Mesendoderm (in vitro differentiated cells): ENCODE measurements at regions not wholly inside any gene's neighbourhood (a gene's known extent, or its start where the extent isn't known, plus 50 kb on each side); places are given as distances from the start of the nearest gene placed in this dataset.

Source experiments
- DNase-seq: peaks from one replicate; pipeline ENCODE4 v3.0.0; 2013
- H2AK5ac ChIP-seq: 2 replicates; pipeline ENCODE4 v1.6.1; 2013; ENCODE audit warnings: low read length, inconsistent platforms
- H2BK120ac ChIP-seq: 2 replicates; pipeline ENCODE4 v1.6.1; 2013; ENCODE audit warnings: low read depth, mild to moderate bottlenecking, low read length, moderate library complexity, mixed read lengths
- H2BK15ac ChIP-seq: replicated peaks from 2 replicates; pipeline ENCODE4 v1.6.1; 2013; ENCODE audit warnings: low read depth, mild to moderate bottlenecking, moderate library complexity
- H2BK5ac ChIP-seq: 2 replicates; pipeline ENCODE4 v1.6.1; 2013; ENCODE audit warnings: low read length, inconsistent platforms
- H3K18ac ChIP-seq: 2 replicates; pipeline ENCODE4 v1.6.1; 2013; ENCODE audit warnings: mild to moderate bottlenecking, low read length, mixed read lengths
- H3K23ac ChIP-seq: one replicate; pipeline ENCODE4 v1.6.1; 2013; ENCODE audit warnings: low read length
- H3K27ac ChIP-seq: 2 replicates; pipeline ENCODE4 v1.5.1; 2013; ENCODE audit warnings: low read depth, mild to moderate bottlenecking, inconsistent platforms, low read length, moderate library complexity
- H3K27me3 ChIP-seq: 2 replicates; pipeline ENCODE4 v1.6.1; 2013; ENCODE audit warnings: low read length, control low read depth, mild to moderate bottlenecking, inconsistent platforms; ENCODE audit not compliant: insufficient read depth, poor library complexity
- H3K36me3 ChIP-seq: 2 replicates; pipeline ENCODE4 v1.6.1; 2013; ENCODE audit warnings: low read length, inconsistent platforms; ENCODE audit not compliant: control insufficient read depth, insufficient read depth
- H3K4ac ChIP-seq: one replicate; pipeline ENCODE4 v1.6.1; 2013; ENCODE audit warnings: low read depth, mild to moderate bottlenecking, low read length, moderate library complexity
- H3K4me1 ChIP-seq: 2 replicates; pipeline ENCODE4 v1.6.1; 2013; ENCODE audit warnings: low read depth, low read length, inconsistent platforms; ENCODE audit not compliant: control insufficient read depth
- H3K4me2 ChIP-seq: 2 replicates; pipeline ENCODE4 v1.6.1; 2013; ENCODE audit warnings: low read length
- H3K4me3 ChIP-seq: 2 replicates; pipeline ENCODE4 v1.5.1; 2013; ENCODE audit warnings: mild to moderate bottlenecking, low read length
- H3K56ac ChIP-seq: one replicate; pipeline ENCODE4 v1.6.1; 2013; ENCODE audit warnings: low read length
- H3K79me1 ChIP-seq: 2 replicates; pipeline ENCODE4 v1.6.1; 2013; ENCODE audit warnings: low read length, inconsistent platforms
- H3K79me2 ChIP-seq: 2 replicates; pipeline ENCODE4 v1.6.1; 2013; ENCODE audit warnings: mild to moderate bottlenecking, low read length; ENCODE audit not compliant: control insufficient read depth, insufficient read depth
- H3K9ac ChIP-seq: 2 replicates; pipeline ENCODE4 v1.6.1; 2013; ENCODE audit warnings: low read length, inconsistent platforms
- H4K5ac ChIP-seq: one replicate; pipeline ENCODE4 v1.6.1; 2013; ENCODE audit warnings: low read length
- H4K8ac ChIP-seq: one replicate; pipeline ENCODE4 v1.6.1; 2013; ENCODE audit warnings: low read depth, mild to moderate bottlenecking, control low read depth, low read length, moderate library complexity
- WGBS: extraction: QIAGEN DNeasy Blood & Tissue Kit; methylation state at CpG from one replicate; pipeline ENCODE4 v1.1.7; 2013; ENCODE audit warnings: low lambda C conversion rate, missing lambda C conversion rate; ENCODE audit not compliant: insufficient coverage; ENCODE audit errors: extremely low coverage; 5-methylcytosine and 5-hydroxymethylcytosine counted together

- no peak overlapping the region for H4K8ac ChIP-seq
- no peak overlapping the region for H3K23ac ChIP-seq
- no peak overlapping the region for H2BK120ac ChIP-seq
- H3K27ac ChIP-seq: no peak overlapping the region
- no peak overlapping the region for H2BK15ac ChIP-seq
- no peak overlapping the region for H3K4ac ChIP-seq
- H3K36me3 ChIP-seq: no peaks in the 10 kb centered on the region
- no peak overlapping the region for H4K5ac ChIP-seq
- no peaks in the 10 kb centered on the region for H3K79me2 ChIP-seq
- H3K4me3 ChIP-seq: no peak overlapping the region
- H2AK5ac ChIP-seq: no peak overlapping the region
- no peak overlapping the region for H3K56ac ChIP-seq
- H2BK5ac ChIP-seq: no peak overlapping the region
- peak overlapping the region; percentile 4 for H3K18ac ChIP-seq
- H3K4me2 ChIP-seq: no peak overlapping the region
- DNase-seq: no peak
- no peaks in the 10 kb centered on the region for H3K4me1 ChIP-seq
- H3K79me1 ChIP-seq: no peaks in the 10 kb centered on the region
- no peaks in the 10 kb centered on the region for H3K27me3 ChIP-seq
- WGBS: no CpG with 5 or more reads among the region's 7 CpGs
- no peak overlapping the region for H3K9ac ChIP-seq
Measured at GRCh38 chr6:113630738-113631535, 226.2 kb upstream of the MARCKS start.

GRCh38 chr6:113631666-113632065 is 225.5 kb upstream of the MARCKS start:
- no peaks in the 10 kb centered on the region for H3K36me3 ChIP-seq
- no peak overlapping the region for H2BK15ac ChIP-seq
- H2BK5ac ChIP-seq: no peak overlapping the region
- H3K79me2 ChIP-seq: no peaks in the 10 kb centered on the region
- no peak overlapping the region for H3K9ac ChIP-seq
- no peak overlapping the region for H3K4me3 ChIP-seq
- no peak overlapping the region for H3K56ac ChIP-seq
- H3K27me3 ChIP-seq: no peaks in the 10 kb centered on the region
- H2AK5ac ChIP-seq: no peak overlapping the region
- H3K79me1 ChIP-seq: no peaks in the 10 kb centered on the region
- no peak overlapping the region for H2BK120ac ChIP-seq
- H3K27ac ChIP-seq: no peak overlapping the region
- H4K5ac ChIP-seq: no peak overlapping the region
- peak overlapping the region; percentile 76 for H4K8ac ChIP-seq
- H3K4me2 ChIP-seq: no peak overlapping the region
- no peak overlapping the region for H3K18ac ChIP-seq
- H3K4me1 ChIP-seq: no peaks in the 10 kb centered on the region
- no CpG with 5 or more reads among the region's 3 CpGs for WGBS
- H3K23ac ChIP-seq: no peak overlapping the region
- no peak for DNase-seq
- no peak overlapping the region for H3K4ac ChIP-seq

DNA sequence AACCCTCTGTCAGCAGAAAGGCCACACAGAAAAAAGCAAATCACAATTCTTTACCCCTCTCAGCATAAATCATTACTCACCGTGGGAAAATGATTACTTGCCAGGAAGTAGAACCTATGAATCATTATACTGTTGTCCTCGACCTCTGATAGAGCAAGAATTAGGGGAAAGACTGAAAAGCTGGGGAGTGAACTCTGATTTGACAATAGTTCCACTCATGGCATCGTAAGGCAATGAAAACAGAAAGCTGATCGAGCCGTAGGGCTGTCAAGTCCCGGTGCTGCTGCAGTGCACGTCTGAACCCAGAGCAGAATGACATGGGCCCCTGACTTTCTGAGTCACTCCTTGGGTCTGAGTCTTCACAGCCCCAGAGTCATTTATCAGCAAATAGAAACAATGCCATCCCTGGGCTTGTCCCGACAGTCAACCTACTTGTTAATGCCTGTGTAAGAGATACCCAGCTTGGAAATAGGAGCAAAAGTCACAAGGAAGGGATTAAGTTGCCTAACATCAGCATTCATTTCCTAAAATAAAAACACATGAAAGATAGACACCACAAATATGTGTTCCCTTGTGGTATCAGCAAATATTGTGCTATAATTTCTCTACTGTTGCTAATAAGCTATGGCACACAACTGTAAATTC is 224.8 kb upstream of the MARCKS start:
- Histone ChIP-seq H2BK5ac (no peak overlapping the region), H2BK15ac (no peak overlapping the region), H2AK5ac (no peak overlapping the region), H3K4me1 (no peaks in the 10 kb centered on the region), H3K79me2 (no peaks in the 10 kb centered on the region), H2BK120ac (no peak overlapping the region), H3K27me3 (no peaks in the 10 kb centered on the region), H3K4me2 (no peak overlapping the region), H3K27ac (no peak overlapping the region), H3K79me1 (no peaks in the 10 kb centered on the region), H3K9ac (no peak overlapping the region), H3K56ac (no peak overlapping the region), H3K36me3 (no peaks in the 10 kb centered on the region), H3K23ac (no peak overlapping the region), H3K4ac (no peak overlapping the region), H3K18ac (no peak overlapping the region), H4K5ac (no peak overlapping the region), H3K4me3 (no peak overlapping the region), H4K8ac (no peak overlapping the region)
- WGBS: no CpG with 5 or more reads among the region's 8 CpGs
- peak; percentile 38 for DNase-seq

DNA sequence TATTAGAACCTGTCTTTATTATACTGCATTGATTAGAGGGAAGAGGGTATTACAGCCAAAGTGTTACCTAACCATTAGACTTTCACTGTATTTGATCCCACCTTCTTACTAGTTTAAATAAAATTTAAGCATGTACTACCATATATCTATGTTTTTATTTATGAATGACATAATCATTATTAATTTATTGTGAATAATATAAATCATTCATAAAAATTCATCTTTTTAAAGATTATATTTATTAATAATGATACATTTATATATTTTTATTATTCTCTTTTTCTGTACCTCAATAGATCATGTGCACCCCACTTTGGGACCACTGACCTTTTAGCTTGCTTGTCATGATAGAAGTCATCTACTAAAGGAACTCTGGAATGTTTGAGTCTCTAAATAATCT is 223.5 kb upstream of the MARCKS start:
- Histone ChIP-seq H4K5ac (no peak overlapping the region), H3K9ac (no peak overlapping the region), H3K79me1 (no peaks in the 10 kb centered on the region), H2BK15ac (no peak overlapping the region), H3K18ac (no peak overlapping the region), H3K36me3 (no peaks in the 10 kb centered on the region), H3K79me2 (no peaks in the 10 kb centered on the region), H3K23ac (no peak overlapping the region), H2BK5ac (no peak overlapping the region), H3K27ac (no peak overlapping the region), H3K4me3 (no peak overlapping the region), H3K27me3 (no peaks in the 10 kb centered on the region), H2BK120ac (no peak overlapping the region), H3K4me2 (no peak overlapping the region), H3K56ac (no peak overlapping the region), H4K8ac (no peak overlapping the region), H2AK5ac (no peak overlapping the region), H3K4me1 (no peaks in the 10 kb centered on the region), H3K4ac (no peak overlapping the region)
- DNase-seq: no peak

DNA sequence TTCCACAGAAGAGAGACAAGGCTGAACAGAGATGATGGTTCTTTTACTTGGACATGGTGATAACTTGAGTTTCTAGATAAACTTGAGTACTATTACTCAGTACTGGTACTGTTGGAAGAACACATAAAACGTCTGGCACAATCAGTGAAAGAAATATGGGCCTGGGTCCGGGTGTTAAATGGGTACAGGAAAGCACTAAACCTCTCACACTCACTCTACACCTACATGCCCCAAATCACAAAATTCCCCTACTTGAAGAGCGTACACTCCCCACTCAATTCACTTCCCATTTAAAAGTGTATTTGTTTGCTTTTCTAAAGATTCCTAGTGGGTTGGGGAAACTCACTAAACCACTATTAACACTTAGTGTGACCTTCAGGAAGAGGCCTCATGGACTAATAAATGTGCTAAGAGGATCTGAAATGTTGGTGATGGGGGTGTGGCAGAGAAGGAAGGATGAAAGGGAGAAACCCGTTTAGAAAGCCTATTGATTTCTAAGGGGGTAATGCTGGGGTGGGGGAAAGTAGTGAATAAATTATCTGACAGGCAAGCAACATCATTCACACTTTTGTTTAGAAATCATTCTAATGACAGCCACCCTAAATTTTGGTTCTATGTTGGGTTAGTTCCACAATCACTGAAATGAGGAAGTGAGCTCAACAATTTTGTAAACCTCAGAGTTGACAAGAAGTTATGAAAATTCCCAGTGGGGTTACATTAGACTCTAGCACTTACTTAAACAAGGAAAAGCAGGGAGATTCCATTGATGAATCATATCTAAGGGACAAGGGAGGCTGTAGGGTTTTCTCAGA is 222.6 kb upstream of the MARCKS start:
- DNase-seq: no peak
- no peak overlapping the region for H3K56ac ChIP-seq
- no peaks in the 10 kb centered on the region for H3K4me1 ChIP-seq
- H3K79me1 ChIP-seq: no peaks in the 10 kb centered on the region
- H4K8ac ChIP-seq: no peak overlapping the region
- H2BK15ac ChIP-seq: no peak overlapping the region
- no peak overlapping the region for H2BK120ac ChIP-seq
- H3K27me3 ChIP-seq: no peaks in the 10 kb centered on the region
- no peak overlapping the region for H3K18ac ChIP-seq
- H2BK5ac ChIP-seq: no peak overlapping the region
- no peaks in the 10 kb centered on the region for H3K36me3 ChIP-seq
- H4K5ac ChIP-seq: no peak overlapping the region
- no peaks in the 10 kb centered on the region for H3K79me2 ChIP-seq
- no CpG with 5 or more reads among the region's 4 CpGs for WGBS
- H3K9ac ChIP-seq: no peak overlapping the region
- no peak overlapping the region for H2AK5ac ChIP-seq
- no peak overlapping the region for H3K4ac ChIP-seq
- no peak overlapping the region for H3K4me3 ChIP-seq
- H3K23ac ChIP-seq: no peak overlapping the region
- H3K27ac ChIP-seq: no peak overlapping the region
- no peak overlapping the region for H3K4me2 ChIP-seq
